Non-pigmented ciliary epithelial cell (primary cell): ENCODE measurements at regions not wholly inside any gene's neighbourhood (a gene's known extent, or its start where the extent isn't known, plus 50 kb on each side); places are given as distances from the start of the nearest gene placed in this dataset.
"Not testable (repeated sequence)": the region's sequence is repeated elsewhere in the genome, so short reads cannot be mapped to it uniquely, and the experiment has no call there.

Experiments used
- DNase-seq: peaks from one replicate; pipeline ENCODE4 v3.0.0-alpha.2; 2010; ENCODE audit warnings: low read depth

DNA sequence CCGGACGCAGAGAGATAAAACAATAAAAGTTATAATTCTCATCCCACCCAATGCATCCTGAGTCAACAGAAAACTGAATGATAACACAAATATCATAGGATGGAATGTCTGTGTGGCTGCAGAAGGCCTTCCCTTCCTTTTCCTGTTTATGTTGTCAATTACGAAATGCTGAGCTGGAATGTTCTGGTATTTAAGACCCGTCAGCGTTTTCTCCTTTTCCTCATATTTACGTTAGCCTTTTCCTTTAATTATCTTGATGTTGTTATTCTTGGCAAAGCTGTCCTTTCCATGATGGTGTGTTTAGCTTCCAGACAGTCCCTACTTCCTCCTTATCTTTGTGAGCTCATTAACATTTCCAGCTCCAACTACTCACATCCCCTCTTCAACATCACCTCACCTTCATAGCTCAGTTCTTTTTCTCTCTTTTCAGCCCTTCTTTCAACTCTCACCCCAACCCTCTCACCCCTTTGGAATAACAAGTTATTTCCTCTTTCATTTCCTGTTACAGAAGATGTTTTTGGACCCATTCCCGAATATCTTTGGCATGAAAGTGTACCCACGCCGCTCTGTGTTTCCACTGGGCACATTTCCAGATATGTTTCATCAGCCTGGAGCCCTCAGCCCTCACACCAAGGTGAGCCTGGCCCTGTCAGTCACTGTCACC lies 221.6 kb downstream of the NR2F1-AS1 start:
- peak; percentile 94 for DNase-seq

- no peak for DNase-seq
These were observed 222.8 kb downstream of the NR2F1-AS1 start for GRCh38 chr5:93358176-93358575.

GRCh38 chr5:93357686-93358085 lies 223.3 kb downstream of the NR2F1-AS1 start:
- no peak for DNase-seq

DNA sequence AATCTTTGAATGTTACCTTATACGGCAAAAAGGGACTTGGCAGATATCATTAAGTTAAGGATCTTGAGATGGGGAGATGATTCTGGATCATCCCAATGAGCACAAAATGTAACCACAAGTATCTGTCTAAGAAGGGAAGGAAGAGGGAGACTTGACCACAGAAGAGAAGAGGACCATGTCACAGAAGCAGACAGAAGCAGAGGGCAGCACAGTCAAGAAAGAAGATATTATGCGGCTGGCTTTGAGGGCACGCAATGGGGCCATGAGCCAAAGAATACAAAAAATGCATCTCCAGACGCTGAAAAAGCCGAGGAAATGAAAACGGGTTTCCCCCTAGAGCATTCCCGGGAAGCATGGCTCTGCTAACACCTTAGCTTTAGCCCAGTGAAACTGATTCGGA lies 225.3 kb downstream of the NR2F1-AS1 start:
- no peak for DNase-seq

- DNase-seq = no peak
These were observed 228.8 kb downstream of the NR2F1-AS1 start for GRCh38 chr5:93352186-93352585.

- peak; percentile 59 for DNase-seq
These were observed 231.4 kb downstream of the NR2F1-AS1 start for GRCh38 chr5:93349613-93350012.

DNA sequence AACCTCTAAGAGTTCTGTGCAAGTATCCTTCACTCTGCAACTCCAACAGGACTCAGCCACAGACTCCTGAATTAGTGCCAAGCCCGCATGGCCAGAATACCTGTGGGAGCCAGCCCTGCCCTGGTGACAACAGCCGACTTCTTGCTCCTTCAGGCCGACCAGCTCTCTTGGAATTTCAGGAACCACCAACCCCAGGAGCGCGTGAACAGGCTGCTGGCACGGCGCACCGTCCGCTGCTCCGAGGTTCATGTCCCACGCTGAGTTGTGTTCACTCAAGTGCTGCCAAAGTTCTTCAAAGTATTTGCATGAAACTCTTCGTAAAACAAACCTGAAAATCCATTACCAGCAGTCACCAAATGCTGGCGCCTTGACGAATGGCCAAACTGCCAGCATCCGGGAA lies 232.8 kb downstream of the NR2F1-AS1 start:
- no peak for DNase-seq

DNA sequence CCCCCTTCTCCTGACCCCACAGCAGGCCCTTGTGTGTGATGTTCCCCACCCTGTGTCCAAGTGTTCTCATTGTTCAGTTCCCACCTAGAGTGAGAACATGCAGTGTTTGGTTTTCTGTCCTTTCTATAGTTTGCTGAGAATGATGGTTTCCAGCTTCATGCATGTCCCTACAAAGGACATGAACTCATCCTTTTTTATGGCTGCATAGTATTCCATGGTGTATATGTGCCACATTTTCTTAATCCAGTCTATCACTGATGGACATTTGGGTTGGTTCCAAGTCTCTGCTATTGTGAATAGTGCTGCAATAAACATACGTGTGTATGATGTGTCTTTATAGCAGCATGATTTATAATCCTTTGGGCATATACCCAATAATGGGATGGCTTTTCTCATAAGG lies 234.2 kb downstream of the NR2F1-AS1 start:
- not testable (repeated sequence) for DNase-seq

DNA sequence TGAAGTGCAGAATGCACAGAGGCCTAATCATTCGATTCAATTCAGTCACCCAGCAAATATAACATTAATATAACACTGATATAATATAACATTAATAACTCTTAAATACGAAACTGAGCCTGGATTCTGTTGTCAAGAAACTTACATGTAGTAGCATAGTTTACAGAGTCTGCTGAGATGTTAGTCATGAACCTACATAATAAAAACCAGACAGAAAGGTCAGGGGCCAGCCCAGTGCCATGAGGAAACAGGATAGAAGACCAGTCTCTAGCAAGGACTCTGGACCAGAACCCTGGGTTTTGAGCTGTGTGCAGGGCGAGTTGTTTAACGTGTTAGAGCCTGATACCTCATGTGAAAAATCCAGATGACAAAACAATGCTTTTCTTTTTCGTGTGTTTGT lies 234.7 kb downstream of the NR2F1-AS1 start:
- DNase-seq = no peak

DNA sequence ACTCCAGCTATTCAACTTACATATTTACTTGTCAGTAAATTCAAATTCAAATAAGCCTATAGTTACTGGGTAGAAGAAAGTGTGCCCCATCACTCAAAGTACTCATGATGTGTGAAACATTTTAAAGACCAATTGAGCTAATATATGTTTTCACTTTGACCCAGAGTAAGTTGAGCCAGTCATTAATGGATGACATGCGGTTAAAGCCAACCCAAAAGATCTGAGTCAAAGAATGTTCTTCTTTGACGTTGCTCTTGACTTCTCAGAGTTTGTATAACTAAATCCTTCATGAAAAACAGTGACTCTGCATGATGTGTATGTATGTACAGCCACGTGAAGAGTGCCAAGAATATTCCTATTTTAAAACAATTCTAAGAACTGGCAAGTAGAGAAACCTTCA lies 237.4 kb downstream of the NR2F1-AS1 start:
- DNase-seq = no peak

GRCh38 chr5:93342563-93343061 lies 238.4 kb downstream of the NR2F1-AS1 start:
- DNase-seq = no peak

GRCh38 chr5:93340881-93341280 lies 240.1 kb downstream of the NR2F1-AS1 start:
- DNase-seq = no peak

DNA sequence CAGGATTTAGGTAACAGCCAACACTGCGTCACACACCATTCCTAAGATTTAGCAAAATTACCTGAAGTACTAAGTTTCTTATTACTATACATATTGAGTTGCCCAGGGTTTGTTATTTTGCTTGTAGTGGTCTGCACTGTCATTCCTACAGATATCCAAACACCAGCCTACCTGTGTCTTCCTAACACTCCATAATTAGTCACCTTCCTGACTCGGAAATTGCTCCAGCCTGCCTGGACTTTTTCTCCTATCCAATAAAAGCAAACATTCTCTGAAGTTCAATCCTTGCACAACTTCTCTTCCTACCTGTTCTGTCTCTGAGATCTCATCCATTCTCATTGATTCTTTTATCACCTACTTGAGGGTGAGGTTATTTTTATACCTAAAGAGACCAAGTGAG lies 243.9 kb downstream of the NR2F1-AS1 start:
- DNase-seq = no peak

GRCh38 chr5:93336330-93337110 lies 244.5 kb downstream of the NR2F1-AS1 start:
- no peak for DNase-seq

GRCh38 chr5:93331863-93332262 lies 249.2 kb downstream of the NR2F1-AS1 start:
- DNase-seq = no peak

DNA sequence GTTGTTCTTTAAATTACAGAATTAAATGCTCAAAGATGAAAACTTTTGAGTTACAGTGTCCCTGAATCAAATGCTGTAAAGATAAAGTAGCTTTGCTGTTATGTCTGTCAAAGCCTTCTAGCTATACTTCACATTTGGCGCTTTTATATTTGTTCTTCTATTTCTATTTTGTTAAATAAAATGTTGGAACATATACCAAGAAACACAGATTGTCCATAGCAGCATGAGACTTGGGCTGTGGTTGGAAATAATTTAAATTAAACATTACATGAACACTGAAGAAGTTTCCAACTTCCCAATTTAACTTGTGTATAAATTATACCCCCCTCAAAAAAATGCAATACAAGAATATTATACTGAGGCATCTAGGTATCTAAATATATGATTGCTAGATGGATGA lies 249.8 kb downstream of the NR2F1-AS1 start:
- no peak for DNase-seq

GRCh38 chr5:93330506-93330905 lies 250.5 kb downstream of the NR2F1-AS1 start:
- no peak for DNase-seq

- no peak for DNase-seq
These were observed 251.3 kb downstream of the NR2F1-AS1 start for GRCh38 chr5:93329756-93330155.

- no peak for DNase-seq
These were observed 252.2 kb downstream of the NR2F1-AS1 start for GRCh38 chr5:93328833-93329232.

GRCh38 chr5:93327605-93328004 lies 253.4 kb downstream of the NR2F1-AS1 start:
- no peak for DNase-seq

DNA sequence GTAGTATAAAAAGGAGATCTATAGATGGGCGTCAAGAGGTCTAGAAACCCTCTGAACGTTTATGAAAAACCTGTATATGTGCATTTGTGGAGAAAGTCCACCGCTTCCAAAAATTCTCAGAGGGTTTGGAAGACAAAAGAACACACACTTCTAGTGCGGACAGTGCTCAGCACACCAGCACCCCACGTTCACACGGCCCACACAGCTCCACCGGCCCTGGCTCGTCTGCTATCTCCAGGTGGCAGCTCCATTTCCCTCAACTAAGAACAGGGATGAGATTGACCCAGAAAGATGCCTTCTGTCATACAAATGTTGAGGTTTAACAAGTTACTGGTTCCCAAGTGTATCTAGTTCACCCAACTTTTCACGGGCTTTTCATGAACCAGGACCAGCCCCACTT lies 255.1 kb downstream of the NR2F1-AS1 start:
- DNase-seq = no peak

- DNase-seq = no peak
These were observed 257.8 kb downstream of the NR2F1-AS1 start for GRCh38 chr5:93322974-93323860.
